Loucy (cell line): ENCODE measurements at regions not wholly inside any gene's neighbourhood (a gene's known extent, or its start where the extent isn't known, plus 50 kb on each side); places are given as distances from the start of the nearest gene placed in this dataset.

Source experiments
- H2AFZ ChIP-seq: fragments of 200-600 bp; sonication (generic); 2 replicates; pipeline ENCODE4 v1.6.0; 2016; ENCODE audit warnings: antibody characterized with exemption, mild to moderate bottlenecking, low read length, moderate library complexity
- H3F3A ChIP-seq: fragments of 200-600 bp; 2 replicates; pipeline ENCODE4 v1.6.0; 2016; ENCODE audit warnings: antibody characterized with exemption, low read depth, mild to moderate bottlenecking
- H3K27me3 ChIP-seq: fragments of 200-600 bp; sonication (generic); 2 replicates; pipeline ENCODE4 v1.6.1; 2014; ENCODE audit warnings: low read length, mild to moderate bottlenecking; ENCODE audit not compliant: insufficient read depth, poor library complexity, severe bottlenecking
- H3K36me3 ChIP-seq: fragments of 200-600 bp; sonication (generic); 2 replicates; pipeline ENCODE4 v1.6.1; 2016; ENCODE audit warnings: low read length; ENCODE audit not compliant: insufficient read depth
- H3K4me1 ChIP-seq: fragments of 200-600 bp; sonication (generic); 2 replicates; pipeline ENCODE4 v1.5.1; 2014; ENCODE audit warnings: low read length, mild to moderate bottlenecking; ENCODE audit not compliant: insufficient read depth, poor library complexity, severe bottlenecking
- H3K4me2 ChIP-seq: fragments of 200-600 bp; sonication (generic); 2 replicates; pipeline ENCODE4 v1.6.0; 2014; ENCODE audit warnings: antibody characterized with exemption, low read length, low read depth, mild to moderate bottlenecking; ENCODE audit not compliant: poor library complexity, severe bottlenecking
- H3K4me3 ChIP-seq: fragments of 200-600 bp; sonication (generic); 2 replicates; pipeline ENCODE4 v1.5.1; 2014; ENCODE audit warnings: low read length, mild to moderate bottlenecking, mixed read lengths; ENCODE audit not compliant: poor library complexity, severe bottlenecking
- H3K79me2 ChIP-seq: fragments of 200-600 bp; sonication (generic); 2 replicates; pipeline ENCODE4 v1.6.1; 2014; ENCODE audit warnings: low read length; ENCODE audit not compliant: insufficient read depth
- H3K9ac ChIP-seq: fragments of 200-600 bp; sonication (generic); 2 replicates; pipeline ENCODE4 v1.6.0; 2014; ENCODE audit warnings: mild to moderate bottlenecking, low read depth, low read length, moderate library complexity; ENCODE audit not compliant: poor library complexity, severe bottlenecking
- H3K9me2 ChIP-seq: fragments of 200-600 bp; sonication (generic); replicated peaks from 2 replicates; pipeline ENCODE4 v1.6.1; 2016; ENCODE audit warnings: low read depth, low read length, mixed read lengths
- H3K9me3 ChIP-seq: fragments of 200-600 bp; sonication (generic); 2 replicates; pipeline ENCODE4 v1.6.1; 2014; ENCODE audit warnings: mild to moderate bottlenecking, antibody characterized with exemption, low read length, low read depth; ENCODE audit not compliant: insufficient read depth
- H4K20me1 ChIP-seq: fragments of 200-600 bp; sonication (generic); 2 replicates; pipeline ENCODE4 v1.6.0; 2014; ENCODE audit warnings: antibody characterized with exemption, low read length, mild to moderate bottlenecking; ENCODE audit not compliant: insufficient read depth, poor library complexity, severe bottlenecking
- EZH2phosphoT487 ChIP-seq: fragments of 200-600 bp; IDR thresholded peaks from 2 replicates; pipeline ENCODE4 v1.6.1; 2018; ENCODE audit warnings: antibody characterized with exemption, mild to moderate bottlenecking, moderate library complexity, borderline replicate concordance
- TF ChIP-seq, protein P1 (sequence below): fragments of 200-600 bp; sonication (generic); conservative IDR thresholded peaks from 2 replicates; pipeline ENCODE4 v1.5.1; 2014; ENCODE audit warnings: mild to moderate bottlenecking, antibody characterized with exemption, low read length

DNA sequence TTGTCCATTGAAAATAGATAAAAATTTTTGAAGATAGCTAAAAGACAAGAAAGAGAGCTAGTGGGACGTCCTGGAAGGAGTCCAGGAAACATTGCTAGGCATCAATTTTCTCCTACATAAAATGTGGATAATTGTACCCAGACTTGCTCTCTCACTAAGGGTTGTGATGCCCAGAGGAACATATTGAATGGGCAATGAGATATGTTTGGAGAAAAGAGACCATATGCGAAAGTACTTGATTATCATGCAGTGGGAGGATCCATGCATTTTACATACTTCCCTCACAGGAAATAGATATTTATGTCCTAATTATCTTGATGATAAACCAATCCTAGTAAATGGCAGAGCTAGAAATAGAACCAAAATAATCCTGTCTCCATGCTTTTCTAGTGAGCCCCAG, 108.4 kb upstream of the TNR start:
- Histone ChIP-seq H3K4me3 (no peak overlapping the region), H3K9me3 (no peaks in the 10 kb centered on the region), H3K9me2 (no peaks in the 10 kb centered on the region), H3K27me3 (no peaks in the 10 kb centered on the region), H3K9ac (no peak overlapping the region), H4K20me1 (no peaks in the 10 kb centered on the region), H3K79me2 (no peaks in the 10 kb centered on the region), H3K36me3 (no peaks in the 10 kb centered on the region), H3K4me2 (no peak overlapping the region), H2AFZ (no peak overlapping the region), H3K4me1 (no peaks in the 10 kb centered on the region), H3F3A (no peaks in the 10 kb centered on the region)
- TF ChIP-seq EZH2phosphoT487, result no peak
- TF ChIP-seq, protein P1, sequence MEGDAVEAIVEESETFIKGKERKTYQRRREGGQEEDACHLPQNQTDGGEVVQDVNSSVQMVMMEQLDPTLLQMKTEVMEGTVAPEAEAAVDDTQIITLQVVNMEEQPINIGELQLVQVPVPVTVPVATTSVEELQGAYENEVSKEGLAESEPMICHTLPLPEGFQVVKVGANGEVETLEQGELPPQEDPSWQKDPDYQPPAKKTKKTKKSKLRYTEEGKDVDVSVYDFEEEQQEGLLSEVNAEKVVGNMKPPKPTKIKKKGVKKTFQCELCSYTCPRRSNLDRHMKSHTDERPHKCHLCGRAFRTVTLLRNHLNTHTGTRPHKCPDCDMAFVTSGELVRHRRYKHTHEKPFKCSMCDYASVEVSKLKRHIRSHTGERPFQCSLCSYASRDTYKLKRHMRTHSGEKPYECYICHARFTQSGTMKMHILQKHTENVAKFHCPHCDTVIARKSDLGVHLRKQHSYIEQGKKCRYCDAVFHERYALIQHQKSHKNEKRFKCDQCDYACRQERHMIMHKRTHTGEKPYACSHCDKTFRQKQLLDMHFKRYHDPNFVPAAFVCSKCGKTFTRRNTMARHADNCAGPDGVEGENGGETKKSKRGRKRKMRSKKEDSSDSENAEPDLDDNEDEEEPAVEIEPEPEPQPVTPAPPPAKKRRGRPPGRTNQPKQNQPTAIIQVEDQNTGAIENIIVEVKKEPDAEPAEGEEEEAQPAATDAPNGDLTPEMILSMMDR, result no peak

DNA sequence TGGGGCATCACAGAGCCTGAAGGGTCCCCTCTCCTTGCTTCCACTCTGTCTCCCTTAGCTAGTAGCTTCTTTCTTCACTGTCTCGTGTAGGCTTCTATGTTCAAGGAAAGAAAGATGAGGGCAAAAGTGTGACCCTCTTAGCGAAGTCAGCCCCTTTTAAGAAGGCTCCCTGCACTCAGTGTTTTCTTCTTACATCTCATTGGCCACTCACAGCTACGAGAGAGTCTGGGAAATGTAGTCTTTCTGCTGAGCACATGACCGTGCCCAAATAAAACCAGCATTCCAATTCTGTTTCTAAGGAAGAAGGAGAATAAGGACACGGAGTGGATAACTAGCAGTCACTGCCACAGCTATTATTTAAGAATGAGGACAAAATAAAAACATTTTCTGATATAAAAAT, 104.9 kb upstream of the TNR start:
- Histone ChIP-seq H3K4me2 (no peak overlapping the region), H4K20me1 (no peaks in the 10 kb centered on the region), H3K4me3 (no peak overlapping the region), H3K9me2 (no peaks in the 10 kb centered on the region), H3F3A (no peaks in the 10 kb centered on the region), H2AFZ (no peak overlapping the region), H3K9me3 (no peaks in the 10 kb centered on the region), H3K27me3 (no peaks in the 10 kb centered on the region), H3K36me3 (no peaks in the 10 kb centered on the region), H3K9ac (no peak overlapping the region), H3K79me2 (no peaks in the 10 kb centered on the region), H3K4me1 (no peaks in the 10 kb centered on the region)
- TF ChIP-seq, protein P1, result no peak
- TF ChIP-seq EZH2phosphoT487, result no peak

DNA sequence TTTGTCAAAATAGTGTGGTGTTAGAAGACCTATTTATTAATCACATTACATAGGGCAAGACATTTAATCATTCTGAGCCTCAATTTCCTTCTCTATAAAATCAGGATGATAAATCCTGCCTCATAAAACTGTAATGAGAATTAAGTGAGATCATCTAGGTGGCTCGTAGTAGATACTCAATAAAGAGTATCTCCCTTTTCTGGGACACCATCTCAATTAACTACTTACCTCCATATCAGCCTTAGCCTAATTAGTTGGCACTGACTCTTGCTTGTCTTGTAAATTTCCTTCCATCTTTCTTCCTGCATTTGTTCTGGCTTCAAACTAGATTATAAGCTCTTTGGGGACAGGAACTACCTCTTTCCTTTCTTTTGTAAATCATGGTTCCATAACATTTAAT, 102.6 kb upstream of the TNR start:
- no peaks in the 10 kb centered on the region for H3K9me2 ChIP-seq
- H3K36me3 ChIP-seq, result no peaks in the 10 kb centered on the region
- no peak for TF ChIP-seq EZH2phosphoT487
- TF ChIP-seq, protein P1, result no peak
- H3K4me3 ChIP-seq, result no peak overlapping the region
- no peak overlapping the region for H3K4me2 ChIP-seq
- no peaks in the 10 kb centered on the region for H4K20me1 ChIP-seq
- H2AFZ ChIP-seq, result no peak overlapping the region
- no peaks in the 10 kb centered on the region for H3K27me3 ChIP-seq
- no peaks in the 10 kb centered on the region for H3K79me2 ChIP-seq
- no peaks in the 10 kb centered on the region for H3F3A ChIP-seq
- H3K9ac ChIP-seq, result no peak overlapping the region
- H3K9me3 ChIP-seq, result no peaks in the 10 kb centered on the region
- peaks cover 2% of the 10 kb centered on the region for H3K4me1 ChIP-seq
